ENCODE measurements at regions not wholly inside any gene's neighbourhood (a gene's known extent, or its start where the extent isn't known, plus 50 kb on each side); places are given as distances from the start of the nearest gene placed in this dataset.

- intact Hi-C loops (cut with DNase I; ENCODE audit: low total_unique reads), result no loop called here
- H3K4me3 ChIP-seq, result no peak overlapping the region
- peak in 1 of 2 donors; percentile 30 for DNase-seq
- no peaks in the 10 kb centered on the region for H3K9me3 ChIP-seq
- H3K36me3 ChIP-seq, result no peaks in the 10 kb centered on the region
- 31 to 60% (median 37%) methylated on average over 3 of the region's 3 CpGs for WGBS, 5 donors
- H3K27me3 ChIP-seq, result no peaks in the 10 kb centered on the region
- H3K27ac ChIP-seq, result no peak overlapping the region
- no peaks in the 10 kb centered on the region for H3K4me1 ChIP-seq
- TF ChIP-seq, protein P1, sequence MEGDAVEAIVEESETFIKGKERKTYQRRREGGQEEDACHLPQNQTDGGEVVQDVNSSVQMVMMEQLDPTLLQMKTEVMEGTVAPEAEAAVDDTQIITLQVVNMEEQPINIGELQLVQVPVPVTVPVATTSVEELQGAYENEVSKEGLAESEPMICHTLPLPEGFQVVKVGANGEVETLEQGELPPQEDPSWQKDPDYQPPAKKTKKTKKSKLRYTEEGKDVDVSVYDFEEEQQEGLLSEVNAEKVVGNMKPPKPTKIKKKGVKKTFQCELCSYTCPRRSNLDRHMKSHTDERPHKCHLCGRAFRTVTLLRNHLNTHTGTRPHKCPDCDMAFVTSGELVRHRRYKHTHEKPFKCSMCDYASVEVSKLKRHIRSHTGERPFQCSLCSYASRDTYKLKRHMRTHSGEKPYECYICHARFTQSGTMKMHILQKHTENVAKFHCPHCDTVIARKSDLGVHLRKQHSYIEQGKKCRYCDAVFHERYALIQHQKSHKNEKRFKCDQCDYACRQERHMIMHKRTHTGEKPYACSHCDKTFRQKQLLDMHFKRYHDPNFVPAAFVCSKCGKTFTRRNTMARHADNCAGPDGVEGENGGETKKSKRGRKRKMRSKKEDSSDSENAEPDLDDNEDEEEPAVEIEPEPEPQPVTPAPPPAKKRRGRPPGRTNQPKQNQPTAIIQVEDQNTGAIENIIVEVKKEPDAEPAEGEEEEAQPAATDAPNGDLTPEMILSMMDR (IDR thresholded peaks at IDR 0.05), result no peak
- TF ChIP-seq POLR2A (IDR thresholded peaks at IDR 0.05) (no peak), EP300 (IDR thresholded peaks at IDR 0.05) (no peak), POLR2AphosphoS5 (IDR thresholded peaks at IDR 0.05) (no peak)
These were observed 59.2 kb upstream of the NR4A3 start for GRCh38 chr9:99762470-99762869.

Small RNA genes lying in the stretch of these regions (small RNA-seq; reads per million reads assigned to genes)
- gene AL137067.1 (0 reads per million in 4 donors), gene AL137067.2 (0 reads per million in 4 donors)
